GM23338 (cell line): ENCODE measurements at regions not wholly inside any gene's neighbourhood (a gene's known extent, or its start where the extent isn't known, plus 50 kb on each side); places are given as distances from the start of the nearest gene placed in this dataset.

Experiments
- ATAC-seq: fragments of 200-7000 bp; cut with Tn5 transposase; 3 replicates; pipeline ENCODE4 v1.9.1; 2020
- DNase-seq: peaks from one replicate; pipeline ENCODE4 v3.0.0-alpha.2; 2015; ENCODE audit warnings: low spot score
- H2AFZ ChIP-seq: fragments of 200-600 bp; sonication (generic); 2 replicates; pipeline ENCODE4 v1.8.0; 2016; ENCODE audit warnings: antibody characterized with exemption, mild to moderate bottlenecking, moderate library complexity
- H3F3A ChIP-seq: fragments of 200-600 bp; sonication (generic); replicated peaks from 2 replicates; pipeline ENCODE4 v1.8.0; 2017; ENCODE audit warnings: antibody characterized with exemption, mixed run types, low read depth
- H3K27ac ChIP-seq: fragments of 200-600 bp; sonication (generic); 2 replicates; pipeline ENCODE4 v1.6.1; 2016; ENCODE audit warnings: low read depth
- H3K27me3 ChIP-seq: fragments of 200-600 bp; sonication (generic); 2 replicates; pipeline ENCODE4 v1.8.0; 2016; ENCODE audit warnings: mild to moderate bottlenecking, mixed run types, moderate library complexity; ENCODE audit not compliant: insufficient read depth
- H3K36me3 ChIP-seq: fragments of 200-600 bp; sonication (generic); 2 replicates; pipeline ENCODE4 v1.8.0; 2016; ENCODE audit warnings: mild to moderate bottlenecking; ENCODE audit not compliant: insufficient read depth
- H3K4me1 ChIP-seq: fragments of 200-600 bp; sonication (generic); 2 replicates; pipeline ENCODE4 v1.8.0; 2016; ENCODE audit warnings: mild to moderate bottlenecking, moderate library complexity; ENCODE audit not compliant: insufficient read depth
- H3K4me2 ChIP-seq: fragments of 200-600 bp; sonication (generic); 2 replicates; pipeline ENCODE4 v1.7.1; 2017; ENCODE audit warnings: mixed run types
- H3K4me3 ChIP-seq: fragments of 200-600 bp; sonication (generic); 2 replicates; pipeline ENCODE4 v1.6.1; 2016; ENCODE audit warnings: mixed run types
- H3K79me2 ChIP-seq: fragments of 200-600 bp; sonication (generic); replicated peaks from 2 replicates; pipeline ENCODE4 v1.8.0; 2017; ENCODE audit warnings: mild to moderate bottlenecking; ENCODE audit not compliant: insufficient read depth
- H3K9me2 ChIP-seq: fragments of 200-600 bp; sonication (generic); 2 replicates; pipeline ENCODE4 v1.8.0; 2017; ENCODE audit not compliant: insufficient read depth
- H4K20me1 ChIP-seq: fragments of 200-600 bp; sonication (generic); replicated peaks from 2 replicates; pipeline ENCODE4 v1.8.0; 2017; ENCODE audit warnings: mild to moderate bottlenecking; ENCODE audit not compliant: insufficient read depth
- H3K27ac Mint-ChIP-seq: 2 replicates; pipeline ENCODE4 v1.8.0; 2020; ENCODE audit warnings: inconsistent platforms, mild to moderate bottlenecking, moderate library complexity, mixed read lengths
- H3K27me3 Mint-ChIP-seq: 3 replicates; pipeline ENCODE4 v1.8.0; 2022; ENCODE audit warnings: low read depth, mild to moderate bottlenecking, moderate library complexity, mixed read lengths, inconsistent platforms; ENCODE audit not compliant: insufficient read depth, poor library complexity
- H3K36me3 Mint-ChIP-seq: 3 replicates; pipeline ENCODE4 v1.8.0; 2021; ENCODE audit warnings: low read depth, mild to moderate bottlenecking, inconsistent platforms, moderate library complexity, mixed read lengths
- H3K4me1 Mint-ChIP-seq: 3 replicates; pipeline ENCODE4 v1.8.0; 2020; ENCODE audit warnings: mild to moderate bottlenecking, inconsistent platforms, mixed read lengths
- H3K4me3 Mint-ChIP-seq: 3 replicates; pipeline ENCODE4 v1.8.0; 2021; ENCODE audit warnings: moderate library complexity, mild to moderate bottlenecking, inconsistent platforms, mixed read lengths
- H3K9me3 Mint-ChIP-seq: 3 replicates; pipeline ENCODE4 v1.8.0; 2020; ENCODE audit warnings: moderate library complexity, mild to moderate bottlenecking, inconsistent platforms, mixed read lengths
- CREB1 ChIP-seq: fragments of 250-450 bp; sonication (Bioruptor Pico); IDR thresholded peaks from 2 replicates; pipeline ENCODE4 v1.5.0; 2020; ENCODE audit warnings: low read depth, mild to moderate bottlenecking, moderate library complexity
- EZH2 ChIP-seq: fragments of 200-600 bp; sonication (generic); IDR thresholded peaks from one replicate; pipeline ENCODE4 v1.8.0; 2017; ENCODE audit warnings: antibody characterized with exemption, mild to moderate bottlenecking, low read depth; ENCODE audit not compliant: unreplicated experiment
- EZH2phosphoT487 ChIP-seq: fragments of 200-600 bp; sonication (generic); IDR thresholded peaks from one replicate; pipeline ENCODE4 v1.8.1; 2018; ENCODE audit warnings: antibody characterized with exemption; ENCODE audit not compliant: unreplicated experiment
- JUNB ChIP-seq: IDR thresholded peaks from one replicate; pipeline ENCODE4 v1.6.1; 2016; ENCODE audit warnings: antibody characterized with exemption; ENCODE audit not compliant: unreplicated experiment
- NANOG ChIP-seq: IDR thresholded peaks from 2 replicates; pipeline ENCODE4 v1.6.1; 2016; ENCODE audit warnings: antibody characterized with exemption, borderline replicate concordance
- POLR2AphosphoS5 ChIP-seq: IDR thresholded peaks from 2 replicates; pipeline ENCODE4 v1.6.1; 2016; ENCODE audit warnings: antibody characterized with exemption, low read depth
- STAT1 ChIP-seq: IDR thresholded peaks from one replicate; pipeline ENCODE4 v1.6.1; 2016; ENCODE audit warnings: antibody characterized with exemption; ENCODE audit not compliant: unreplicated experiment
- ZNF114 ChIP-seq: fragments of 250-450 bp; sonication (Bioruptor Pico); IDR thresholded peaks from 2 replicates; pipeline ENCODE4 v1.5.0; 2020; ENCODE audit warnings: mild to moderate bottlenecking, moderate library complexity
- ZNF331 ChIP-seq: fragments of 250-450 bp; sonication (Bioruptor Pico); IDR thresholded peaks from 2 replicates; pipeline ENCODE4 v1.5.0; 2020; ENCODE audit warnings: low read depth, mild to moderate bottlenecking, moderate library complexity
- TF ChIP-seq, protein P1 (sequence below), 2 experiments: fragments of 200-600 bp in 1 of 2; sonication (generic) in 1 of 2; conservative IDR thresholded peaks; 2 replicates each; pipeline versions ENCODE4 v1.5.1 to v1.6.1; 2016 to 2017; ENCODE audit warnings: antibody characterized with exemption in 2 of 2, low read depth in 2 of 2, mild to moderate bottlenecking in 2 of 2, moderate library complexity in 1 of 2
- TF ChIP-seq, protein P2 (sequence below): IDR thresholded peaks from one replicate; pipeline ENCODE4 v1.6.1; 2018; ENCODE audit warnings: antibody characterized with exemption; ENCODE audit not compliant: unreplicated experiment
- TF ChIP-seq, protein P3 (sequence below): fragments of 250-450 bp; sonication (Bioruptor Pico); IDR thresholded peaks from 2 replicates; pipeline ENCODE4 v1.5.0; 2020; ENCODE audit warnings: mild to moderate bottlenecking, moderate library complexity
- TF ChIP-seq, protein P4 (sequence below): IDR thresholded peaks from 2 replicates; pipeline ENCODE4 v1.6.1; 2016; ENCODE audit warnings: antibody characterized with exemption

DNA sequence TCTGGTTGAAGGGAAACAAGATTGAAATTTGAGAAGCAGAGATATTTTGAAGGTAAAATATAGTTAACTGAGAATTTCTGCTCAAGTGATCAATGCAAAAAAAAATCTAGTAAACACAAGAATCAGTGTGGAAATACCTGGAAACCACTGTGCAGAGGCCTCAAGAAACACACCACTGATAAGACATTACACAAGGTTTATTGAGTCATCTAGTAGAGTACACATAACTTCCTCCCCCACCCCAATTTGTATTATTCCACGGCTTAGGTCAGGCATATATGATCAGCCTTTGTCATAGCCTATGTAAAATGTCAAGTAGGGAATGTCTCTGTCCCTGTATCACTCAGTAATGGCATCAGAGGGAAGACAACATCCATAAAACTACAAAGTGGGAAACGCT is 447.8 kb upstream of the BCHE start:
- H3F3A ChIP-seq, result no peaks in the 10 kb centered on the region
- no peaks in the 10 kb centered on the region for H3K79me2 ChIP-seq
- no peak overlapping the region for H3K27ac Mint-ChIP-seq
- no peaks in the 10 kb centered on the region for H3K27me3 ChIP-seq
- H3K36me3 Mint-ChIP-seq, result no peaks in the 10 kb centered on the region
- H3K27me3 Mint-ChIP-seq, result peaks cover 2% of the 10 kb centered on the region
- no peaks in the 10 kb centered on the region for H3K4me1 ChIP-seq
- H3K4me1 Mint-ChIP-seq, result peaks cover 3% of the 10 kb centered on the region; the same call in 2 of the 3 replicates
- H3K4me3 ChIP-seq, result no peak overlapping the region
- no peaks in the 10 kb centered on the region for H3K36me3 ChIP-seq
- no peak overlapping the region for H3K27ac ChIP-seq
- no peaks in the 10 kb centered on the region for H3K9me2 ChIP-seq
- H3K4me2 ChIP-seq, result no peak overlapping the region
- H3K4me3 Mint-ChIP-seq, result no peak overlapping the region
- no peaks in the 10 kb centered on the region for H3K9me3 Mint-ChIP-seq
- no peaks in the 10 kb centered on the region for H4K20me1 ChIP-seq
- ATAC-seq (no peak), DNase-seq (no peak)
- TF ChIP-seq EZH2phosphoT487, result no peak
- no peak for TF ChIP-seq ZNF114 (CRISPR knock-in tag)
- TF ChIP-seq STAT1, result no peak
- no peak for TF ChIP-seq NANOG
- TF ChIP-seq JUNB, result no peak
- TF ChIP-seq, protein P1, sequence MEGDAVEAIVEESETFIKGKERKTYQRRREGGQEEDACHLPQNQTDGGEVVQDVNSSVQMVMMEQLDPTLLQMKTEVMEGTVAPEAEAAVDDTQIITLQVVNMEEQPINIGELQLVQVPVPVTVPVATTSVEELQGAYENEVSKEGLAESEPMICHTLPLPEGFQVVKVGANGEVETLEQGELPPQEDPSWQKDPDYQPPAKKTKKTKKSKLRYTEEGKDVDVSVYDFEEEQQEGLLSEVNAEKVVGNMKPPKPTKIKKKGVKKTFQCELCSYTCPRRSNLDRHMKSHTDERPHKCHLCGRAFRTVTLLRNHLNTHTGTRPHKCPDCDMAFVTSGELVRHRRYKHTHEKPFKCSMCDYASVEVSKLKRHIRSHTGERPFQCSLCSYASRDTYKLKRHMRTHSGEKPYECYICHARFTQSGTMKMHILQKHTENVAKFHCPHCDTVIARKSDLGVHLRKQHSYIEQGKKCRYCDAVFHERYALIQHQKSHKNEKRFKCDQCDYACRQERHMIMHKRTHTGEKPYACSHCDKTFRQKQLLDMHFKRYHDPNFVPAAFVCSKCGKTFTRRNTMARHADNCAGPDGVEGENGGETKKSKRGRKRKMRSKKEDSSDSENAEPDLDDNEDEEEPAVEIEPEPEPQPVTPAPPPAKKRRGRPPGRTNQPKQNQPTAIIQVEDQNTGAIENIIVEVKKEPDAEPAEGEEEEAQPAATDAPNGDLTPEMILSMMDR (conservative IDR thresholded peaks at IDR 0.05; ENCODE audit: low read depth in 2 of 2), result no peak
- TF ChIP-seq EZH2, result no peak
- TF ChIP-seq CREB1 (CRISPR knock-in tag), result no peak
- TF ChIP-seq, protein P2, sequence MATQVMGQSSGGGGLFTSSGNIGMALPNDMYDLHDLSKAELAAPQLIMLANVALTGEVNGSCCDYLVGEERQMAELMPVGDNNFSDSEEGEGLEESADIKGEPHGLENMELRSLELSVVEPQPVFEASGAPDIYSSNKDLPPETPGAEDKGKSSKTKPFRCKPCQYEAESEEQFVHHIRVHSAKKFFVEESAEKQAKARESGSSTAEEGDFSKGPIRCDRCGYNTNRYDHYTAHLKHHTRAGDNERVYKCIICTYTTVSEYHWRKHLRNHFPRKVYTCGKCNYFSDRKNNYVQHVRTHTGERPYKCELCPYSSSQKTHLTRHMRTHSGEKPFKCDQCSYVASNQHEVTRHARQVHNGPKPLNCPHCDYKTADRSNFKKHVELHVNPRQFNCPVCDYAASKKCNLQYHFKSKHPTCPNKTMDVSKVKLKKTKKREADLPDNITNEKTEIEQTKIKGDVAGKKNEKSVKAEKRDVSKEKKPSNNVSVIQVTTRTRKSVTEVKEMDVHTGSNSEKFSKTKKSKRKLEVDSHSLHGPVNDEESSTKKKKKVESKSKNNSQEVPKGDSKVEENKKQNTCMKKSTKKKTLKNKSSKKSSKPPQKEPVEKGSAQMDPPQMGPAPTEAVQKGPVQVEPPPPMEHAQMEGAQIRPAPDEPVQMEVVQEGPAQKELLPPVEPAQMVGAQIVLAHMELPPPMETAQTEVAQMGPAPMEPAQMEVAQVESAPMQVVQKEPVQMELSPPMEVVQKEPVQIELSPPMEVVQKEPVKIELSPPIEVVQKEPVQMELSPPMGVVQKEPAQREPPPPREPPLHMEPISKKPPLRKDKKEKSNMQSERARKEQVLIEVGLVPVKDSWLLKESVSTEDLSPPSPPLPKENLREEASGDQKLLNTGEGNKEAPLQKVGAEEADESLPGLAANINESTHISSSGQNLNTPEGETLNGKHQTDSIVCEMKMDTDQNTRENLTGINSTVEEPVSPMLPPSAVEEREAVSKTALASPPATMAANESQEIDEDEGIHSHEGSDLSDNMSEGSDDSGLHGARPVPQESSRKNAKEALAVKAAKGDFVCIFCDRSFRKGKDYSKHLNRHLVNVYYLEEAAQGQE, result no peak
- TF ChIP-seq POLR2AphosphoS5, result no peak
- TF ChIP-seq ZNF331, result no peak
- TF ChIP-seq, protein P3, sequence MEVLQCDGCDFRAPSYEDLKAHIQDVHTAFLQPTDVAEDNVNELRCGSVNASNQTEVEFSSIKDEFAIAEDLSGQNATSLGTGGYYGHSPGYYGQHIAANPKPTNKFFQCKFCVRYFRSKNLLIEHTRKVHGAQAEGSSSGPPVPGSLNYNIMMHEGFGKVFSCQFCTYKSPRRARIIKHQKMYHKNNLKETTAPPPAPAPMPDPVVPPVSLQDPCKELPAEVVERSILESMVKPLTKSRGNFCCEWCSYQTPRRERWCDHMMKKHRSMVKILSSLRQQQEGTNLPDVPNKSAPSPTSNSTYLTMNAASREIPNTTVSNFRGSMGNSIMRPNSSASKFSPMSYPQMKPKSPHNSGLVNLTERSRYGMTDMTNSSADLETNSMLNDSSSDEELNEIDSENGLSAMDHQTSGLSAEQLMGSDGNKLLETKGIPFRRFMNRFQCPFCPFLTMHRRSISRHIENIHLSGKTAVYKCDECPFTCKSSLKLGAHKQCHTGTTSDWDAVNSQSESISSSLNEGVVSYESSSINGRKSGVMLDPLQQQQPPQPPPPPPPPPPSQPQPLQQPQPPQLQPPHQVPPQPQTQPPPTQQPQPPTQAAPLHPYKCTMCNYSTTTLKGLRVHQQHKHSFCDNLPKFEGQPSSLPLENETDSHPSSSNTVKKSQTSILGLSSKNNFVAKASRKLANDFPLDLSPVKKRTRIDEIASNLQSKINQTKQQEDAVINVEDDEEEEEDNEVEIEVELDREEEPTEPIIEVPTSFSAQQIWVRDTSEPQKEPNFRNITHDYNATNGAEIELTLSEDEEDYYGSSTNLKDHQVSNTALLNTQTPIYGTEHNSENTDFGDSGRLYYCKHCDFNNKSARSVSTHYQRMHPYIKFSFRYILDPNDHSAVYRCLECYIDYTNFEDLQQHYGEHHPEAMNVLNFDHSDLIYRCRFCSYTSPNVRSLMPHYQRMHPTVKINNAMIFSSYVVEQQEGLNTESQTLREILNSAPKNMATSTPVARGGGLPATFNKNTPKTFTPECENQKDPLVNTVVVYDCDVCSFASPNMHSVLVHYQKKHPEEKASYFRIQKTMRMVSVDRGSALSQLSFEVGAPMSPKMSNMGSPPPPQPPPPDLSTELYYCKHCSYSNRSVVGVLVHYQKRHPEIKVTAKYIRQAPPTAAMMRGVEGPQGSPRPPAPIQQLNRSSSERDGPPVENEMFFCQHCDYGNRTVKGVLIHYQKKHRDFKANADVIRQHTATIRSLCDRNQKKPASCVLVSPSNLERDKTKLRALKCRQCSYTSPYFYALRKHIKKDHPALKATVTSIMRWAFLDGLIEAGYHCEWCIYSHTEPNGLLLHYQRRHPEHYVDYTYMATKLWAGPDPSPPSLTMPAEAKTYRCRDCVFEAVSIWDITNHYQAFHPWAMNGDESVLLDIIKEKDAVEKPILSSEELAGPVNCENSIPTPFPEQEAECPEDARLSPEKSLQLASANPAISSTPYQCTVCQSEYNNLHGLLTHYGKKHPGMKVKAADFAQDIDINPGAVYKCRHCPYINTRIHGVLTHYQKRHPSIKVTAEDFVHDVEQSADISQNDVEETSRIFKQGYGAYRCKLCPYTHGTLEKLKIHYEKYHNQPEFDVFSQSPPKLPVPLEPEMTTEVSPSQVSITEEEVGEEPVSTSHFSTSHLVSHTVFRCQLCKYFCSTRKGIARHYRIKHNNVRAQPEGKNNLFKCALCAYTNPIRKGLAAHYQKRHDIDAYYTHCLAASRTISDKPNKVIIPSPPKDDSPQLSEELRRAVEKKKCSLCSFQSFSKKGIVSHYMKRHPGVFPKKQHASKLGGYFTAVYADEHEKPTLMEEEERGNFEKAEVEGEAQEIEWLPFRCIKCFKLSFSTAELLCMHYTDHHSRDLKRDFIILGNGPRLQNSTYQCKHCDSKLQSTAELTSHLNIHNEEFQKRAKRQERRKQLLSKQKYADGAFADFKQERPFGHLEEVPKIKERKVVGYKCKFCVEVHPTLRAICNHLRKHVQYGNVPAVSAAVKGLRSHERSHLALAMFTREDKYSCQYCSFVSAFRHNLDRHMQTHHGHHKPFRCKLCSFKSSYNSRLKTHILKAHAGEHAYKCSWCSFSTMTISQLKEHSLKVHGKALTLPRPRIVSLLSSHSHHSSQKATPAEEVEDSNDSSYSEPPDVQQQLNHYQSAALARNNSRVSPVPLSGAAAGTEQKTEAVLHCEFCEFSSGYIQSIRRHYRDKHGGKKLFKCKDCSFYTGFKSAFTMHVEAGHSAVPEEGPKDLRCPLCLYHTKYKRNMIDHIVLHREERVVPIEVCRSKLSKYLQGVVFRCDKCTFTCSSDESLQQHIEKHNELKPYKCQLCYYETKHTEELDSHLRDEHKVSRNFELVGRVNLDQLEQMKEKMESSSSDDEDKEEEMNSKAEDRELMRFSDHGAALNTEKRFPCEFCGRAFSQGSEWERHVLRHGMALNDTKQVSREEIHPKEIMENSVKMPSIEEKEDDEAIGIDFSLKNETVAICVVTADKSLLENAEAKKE (CRISPR knock-in tag), result no peak
- TF ChIP-seq, protein P4, sequence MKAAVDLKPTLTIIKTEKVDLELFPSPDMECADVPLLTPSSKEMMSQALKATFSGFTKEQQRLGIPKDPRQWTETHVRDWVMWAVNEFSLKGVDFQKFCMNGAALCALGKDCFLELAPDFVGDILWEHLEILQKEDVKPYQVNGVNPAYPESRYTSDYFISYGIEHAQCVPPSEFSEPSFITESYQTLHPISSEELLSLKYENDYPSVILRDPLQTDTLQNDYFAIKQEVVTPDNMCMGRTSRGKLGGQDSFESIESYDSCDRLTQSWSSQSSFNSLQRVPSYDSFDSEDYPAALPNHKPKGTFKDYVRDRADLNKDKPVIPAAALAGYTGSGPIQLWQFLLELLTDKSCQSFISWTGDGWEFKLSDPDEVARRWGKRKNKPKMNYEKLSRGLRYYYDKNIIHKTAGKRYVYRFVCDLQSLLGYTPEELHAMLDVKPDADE, result no peak
- no peak overlapping the region for H2AFZ ChIP-seq
